ENCODE measurements at regions not wholly inside any gene's neighbourhood (a gene's known extent, or its start where the extent isn't known, plus 50 kb on each side); places are given as distances from the start of the nearest gene placed in this dataset.

- DNase-seq (ENCODE audit: low spot score in 2 of 2) = no peak
- H3K9me3 Mint-ChIP-seq = peaks cover 10% of the 10 kb centered on the region
- H3K36me3 Mint-ChIP-seq (ENCODE audit: insufficient read depth) = no peaks in the 10 kb centered on the region
- no peak overlapping the region for H3K4me3 Mint-ChIP-seq
- ATAC-seq (replicated peaks; ENCODE audit: extremely low read depth, poor library complexity, severe bottlenecking) = no peak
- H3K27me3 Mint-ChIP-seq = no peaks in the 10 kb centered on the region
- no peaks in the 10 kb centered on the region for H3K4me1 Mint-ChIP-seq
- no peak overlapping the region for H3K27ac Mint-ChIP-seq (ENCODE audit: low read depth)
Measured at GRCh38 chr2:220320326-220320725, 692.9 kb downstream of the SLC4A3 start.

- H3K36me3 Mint-ChIP-seq (ENCODE audit: insufficient read depth) = no peaks in the 10 kb centered on the region
- H3K4me3 Mint-ChIP-seq = no peak overlapping the region
- H3K27me3 Mint-ChIP-seq = no peaks in the 10 kb centered on the region
- DNase-seq (ENCODE audit: low spot score in 2 of 2) (no peak), ATAC-seq (replicated peaks; ENCODE audit: extremely low read depth, poor library complexity, severe bottlenecking) (no peak)
- H3K9me3 Mint-ChIP-seq = peaks cover 22% of the 10 kb centered on the region
- H3K27ac Mint-ChIP-seq (ENCODE audit: low read depth) = no peak overlapping the region
- no peaks in the 10 kb centered on the region for H3K4me1 Mint-ChIP-seq
Measured at GRCh38 chr2:220332886-220333285, 705.5 kb downstream of the SLC4A3 start.

- Mint-ChIP-seq H3K27me3 (no peaks in the 10 kb centered on the region), H3K27ac (ENCODE audit: low read depth) (no peak overlapping the region), H3K4me1 (no peaks in the 10 kb centered on the region), H3K36me3 (ENCODE audit: insufficient read depth) (no peaks in the 10 kb centered on the region), H3K9me3 (peaks cover 20% of the 10 kb centered on the region), H3K4me3 (no peak overlapping the region)
- ATAC-seq (replicated peaks; ENCODE audit: extremely low read depth, poor library complexity, severe bottlenecking) (no peak), DNase-seq (ENCODE audit: low spot score in 2 of 2) (no peak)
Measured at GRCh38 chr2:220334210-220334609, 706.8 kb downstream of the SLC4A3 start.

- DNase-seq (ENCODE audit: low spot score in 2 of 2) = no peak
Measured at GRCh38 chr2:220334871-220335590, 707.6 kb downstream of the SLC4A3 start.

GRCh38 chr2:220335591-220335915 lies 708.1 kb downstream of the SLC4A3 start:
- Mint-ChIP-seq H3K36me3 (ENCODE audit: insufficient read depth) (no peaks in the 10 kb centered on the region), H3K9me3 (peaks cover 17% of the 10 kb centered on the region), H3K4me3 (no peak overlapping the region), H3K27me3 (no peaks in the 10 kb centered on the region), H3K27ac (ENCODE audit: low read depth) (no peak overlapping the region), H3K4me1 (no peaks in the 10 kb centered on the region)
- DNase-seq (ENCODE audit: low spot score in 2 of 2) (no peak), ATAC-seq (replicated peaks; ENCODE audit: extremely low read depth, poor library complexity, severe bottlenecking) (no peak)

More at GRCh38 chr2:220334871-220335590, 707.6 kb downstream of the SLC4A3 start:
- no peak overlapping the region for H3K4me3 Mint-ChIP-seq
- no peak overlapping the region for H3K27ac Mint-ChIP-seq (ENCODE audit: low read depth)
- no peaks in the 10 kb centered on the region for H3K36me3 Mint-ChIP-seq (ENCODE audit: insufficient read depth)
- H3K4me1 Mint-ChIP-seq = no peaks in the 10 kb centered on the region
- ATAC-seq (replicated peaks; ENCODE audit: extremely low read depth, poor library complexity, severe bottlenecking) = no peak
- H3K9me3 Mint-ChIP-seq = peaks cover 17% of the 10 kb centered on the region
- H3K27me3 Mint-ChIP-seq = no peaks in the 10 kb centered on the region

- no peaks in the 10 kb centered on the region for H3K36me3 Mint-ChIP-seq (ENCODE audit: insufficient read depth)
- H3K4me3 Mint-ChIP-seq = no peak overlapping the region
- no peaks in the 10 kb centered on the region for H3K27me3 Mint-ChIP-seq
- H3K9me3 Mint-ChIP-seq = peaks cover 10% of the 10 kb centered on the region
- DNase-seq (ENCODE audit: low spot score in 2 of 2) (no peak), ATAC-seq (replicated peaks; ENCODE audit: extremely low read depth, poor library complexity, severe bottlenecking) (no peak)
- H3K4me1 Mint-ChIP-seq = no peaks in the 10 kb centered on the region
- H3K27ac Mint-ChIP-seq (ENCODE audit: low read depth) = no peak overlapping the region
Measured at GRCh38 chr2:220336771-220337170, 709.3 kb downstream of the SLC4A3 start.

GRCh38 chr2:220337611-220338440 lies 710.4 kb downstream of the SLC4A3 start:
- peaks cover 10% of the 10 kb centered on the region for H3K9me3 Mint-ChIP-seq
- no peaks in the 10 kb centered on the region for H3K36me3 Mint-ChIP-seq (ENCODE audit: insufficient read depth)
- H3K4me1 Mint-ChIP-seq = no peaks in the 10 kb centered on the region
- ATAC-seq (replicated peaks; ENCODE audit: extremely low read depth, poor library complexity, severe bottlenecking) (no peak), DNase-seq (ENCODE audit: low spot score in 2 of 2) (no peak)
- H3K4me3 Mint-ChIP-seq = no peak overlapping the region
- H3K27me3 Mint-ChIP-seq = no peaks in the 10 kb centered on the region
- H3K27ac Mint-ChIP-seq (ENCODE audit: low read depth) = no peak overlapping the region

GRCh38 chr2:220341014-220341413 lies 713.6 kb downstream of the SLC4A3 start:
- H3K36me3 Mint-ChIP-seq (ENCODE audit: insufficient read depth) = no peaks in the 10 kb centered on the region
- ATAC-seq (replicated peaks; ENCODE audit: extremely low read depth, poor library complexity, severe bottlenecking) = no peak
- no peak for DNase-seq (ENCODE audit: low spot score in 2 of 2)
- no peaks in the 10 kb centered on the region for H3K9me3 Mint-ChIP-seq
- H3K4me3 Mint-ChIP-seq = no peak overlapping the region
- no peaks in the 10 kb centered on the region for H3K4me1 Mint-ChIP-seq
- no peak overlapping the region for H3K27ac Mint-ChIP-seq (ENCODE audit: low read depth)
- no peaks in the 10 kb centered on the region for H3K27me3 Mint-ChIP-seq

GRCh38 chr2:220346919-220347318 lies 719.5 kb downstream of the SLC4A3 start:
- DNase-seq (ENCODE audit: low spot score in 2 of 2) = no peak
- no peak overlapping the region for H3K4me3 Mint-ChIP-seq
- H3K36me3 Mint-ChIP-seq (ENCODE audit: insufficient read depth) = no peaks in the 10 kb centered on the region
- H3K27ac Mint-ChIP-seq (ENCODE audit: low read depth) = no peak overlapping the region
- H3K27me3 Mint-ChIP-seq = no peaks in the 10 kb centered on the region
- no peak for ATAC-seq (replicated peaks; ENCODE audit: extremely low read depth, poor library complexity, severe bottlenecking)
- H3K4me1 Mint-ChIP-seq = no peaks in the 10 kb centered on the region
- H3K9me3 Mint-ChIP-seq = no peaks in the 10 kb centered on the region

- no peak for ATAC-seq (replicated peaks; ENCODE audit: extremely low read depth, poor library complexity, severe bottlenecking)
- DNase-seq (ENCODE audit: low spot score in 2 of 2) = no peak
- no peaks in the 10 kb centered on the region for H3K4me1 Mint-ChIP-seq
- no peak overlapping the region for H3K27ac Mint-ChIP-seq (ENCODE audit: low read depth)
- no peaks in the 10 kb centered on the region for H3K9me3 Mint-ChIP-seq
- H3K4me3 Mint-ChIP-seq = no peak overlapping the region
- H3K36me3 Mint-ChIP-seq (ENCODE audit: insufficient read depth) = no peaks in the 10 kb centered on the region
- no peaks in the 10 kb centered on the region for H3K27me3 Mint-ChIP-seq
Measured at GRCh38 chr2:220347626-220348025, 720.2 kb downstream of the SLC4A3 start.

GRCh38 chr2:220348206-220348605 lies 720.8 kb downstream of the SLC4A3 start:
- DNase-seq (ENCODE audit: low spot score in 2 of 2) = no peak

GRCh38 chr2:220353897-220354296 lies 726.5 kb downstream of the SLC4A3 start:
- Mint-ChIP-seq H3K9me3 (peaks cover 13% of the 10 kb centered on the region), H3K27ac (ENCODE audit: low read depth) (no peak overlapping the region), H3K4me1 (no peaks in the 10 kb centered on the region), H3K4me3 (no peak overlapping the region), H3K36me3 (ENCODE audit: insufficient read depth) (no peaks in the 10 kb centered on the region), H3K27me3 (no peaks in the 10 kb centered on the region)
- DNase-seq (ENCODE audit: low spot score in 2 of 2) = no peak
- ATAC-seq (replicated peaks; ENCODE audit: extremely low read depth, poor library complexity, severe bottlenecking) = no peak

More at GRCh38 chr2:220348206-220348605, 720.8 kb downstream of the SLC4A3 start:
- H3K4me3 Mint-ChIP-seq = no peak overlapping the region
- ATAC-seq (replicated peaks; ENCODE audit: extremely low read depth, poor library complexity, severe bottlenecking) = no peak
- H3K27me3 Mint-ChIP-seq = no peaks in the 10 kb centered on the region
- no peak overlapping the region for H3K27ac Mint-ChIP-seq (ENCODE audit: low read depth)
- H3K4me1 Mint-ChIP-seq = no peaks in the 10 kb centered on the region
- H3K9me3 Mint-ChIP-seq = no peaks in the 10 kb centered on the region
- no peaks in the 10 kb centered on the region for H3K36me3 Mint-ChIP-seq (ENCODE audit: insufficient read depth)

GRCh38 chr2:220356076-220356475 lies 728.6 kb downstream of the SLC4A3 start:
- H3K4me1 Mint-ChIP-seq = no peaks in the 10 kb centered on the region
- H3K27me3 Mint-ChIP-seq = no peaks in the 10 kb centered on the region
- H3K27ac Mint-ChIP-seq (ENCODE audit: low read depth) = no peak overlapping the region
- ATAC-seq (replicated peaks; ENCODE audit: extremely low read depth, poor library complexity, severe bottlenecking) (no peak), DNase-seq (ENCODE audit: low spot score in 2 of 2) (no peak)
- H3K4me3 Mint-ChIP-seq = no peak overlapping the region
- no peaks in the 10 kb centered on the region for H3K36me3 Mint-ChIP-seq (ENCODE audit: insufficient read depth)
- peaks cover 13% of the 10 kb centered on the region for H3K9me3 Mint-ChIP-seq

Data from central memory CD8-positive, alpha-beta T cell (primary cell).